ENCODE measurements at regions not wholly inside any gene's neighbourhood (a gene's known extent, or its start where the extent isn't known, plus 50 kb on each side); places are given as distances from the start of the nearest gene placed in this dataset.

GRCh38 chr5:158537366-158537765 is 562.4 kb downstream of the EBF1 start:
- Histone ChIP-seq H3K9ac (ENCODE audit: low read length) (no peak overlapping the region), H3K27ac (ENCODE audit: low read depth, low read length, poor library complexity, severe bottlenecking) (no peak overlapping the region)
- TF ChIP-seq EZH2 (IDR thresholded peaks at IDR 0.05; ENCODE audit: borderline replicate concordance, low read length), result no peak
- TF ChIP-seq CTCF (IDR thresholded peaks at IDR 0.05; ENCODE audit: low read length), result no peak

DNA sequence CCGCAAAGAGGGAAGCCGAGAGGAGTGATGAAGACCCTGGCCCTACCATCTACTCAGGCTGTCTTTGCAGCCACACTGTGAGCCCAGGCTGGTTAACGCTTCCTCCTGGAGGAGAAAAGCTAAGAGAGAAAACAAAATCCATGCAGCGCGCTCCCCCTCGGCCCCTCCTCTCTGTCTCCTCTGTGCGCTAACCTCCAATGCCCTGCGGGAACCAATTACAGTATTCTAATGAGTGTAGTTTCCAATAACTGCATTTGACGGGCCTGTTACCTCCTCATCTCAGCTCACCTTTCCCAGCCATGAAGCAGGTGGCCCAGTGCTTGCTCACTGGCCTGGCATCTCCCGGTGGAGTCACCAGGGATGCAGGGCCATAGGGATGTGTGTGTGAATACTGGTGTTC is 565.5 kb downstream of the EBF1 start:
- H3K79me2 ChIP-seq (ENCODE audit: insufficient read depth, low read length), result no peaks in the 10 kb centered on the region
- no peak overlapping the region for H2AFZ ChIP-seq (ENCODE audit: low read length)
- H3K27me3 ChIP-seq (ENCODE audit: insufficient read depth, low read length), result no peaks in the 10 kb centered on the region
- H3F3A ChIP-seq (ENCODE audit: insufficient read depth, low read length), result no peaks in the 10 kb centered on the region
- no peaks in the 10 kb centered on the region for H3K36me3 ChIP-seq (ENCODE audit: insufficient read depth, low read length)
- no peak overlapping the region for H3K27ac ChIP-seq (ENCODE audit: low read depth, low read length, poor library complexity, severe bottlenecking)
- no peak overlapping the region for H3K9ac ChIP-seq (ENCODE audit: low read length)
- peaks cover 3% of the 10 kb centered on the region for H3K4me1 ChIP-seq (ENCODE audit: insufficient read depth, low read length, severe bottlenecking)
- H3K4me2 ChIP-seq (ENCODE audit: low read length), result no peak overlapping the region
- H3K9me3 ChIP-seq (ENCODE audit: low read length), result no peaks in the 10 kb centered on the region
- TF ChIP-seq EZH2 (IDR thresholded peaks at IDR 0.05; ENCODE audit: borderline replicate concordance, low read length), result no peak
- no peak for TF ChIP-seq CTCF (IDR thresholded peaks at IDR 0.05; ENCODE audit: low read length)
- H3K9me2 ChIP-seq (ENCODE audit: low read depth, low read length), result no peaks in the 10 kb centered on the region
- H3K4me3 ChIP-seq (ENCODE audit: low read depth, low read length, poor library complexity, severe bottlenecking), result no peak overlapping the region
- no peaks in the 10 kb centered on the region for H4K20me1 ChIP-seq (ENCODE audit: insufficient read depth, low read length)

More at GRCh38 chr5:158537366-158537765, 562.4 kb downstream of the EBF1 start:
- Histone ChIP-seq H3K4me3 (ENCODE audit: low read depth, low read length, poor library complexity, severe bottlenecking) (no peak overlapping the region), H3K27me3 (ENCODE audit: insufficient read depth, low read length) (no peaks in the 10 kb centered on the region), H3K9me3 (ENCODE audit: low read length) (no peaks in the 10 kb centered on the region), H3F3A (ENCODE audit: insufficient read depth, low read length) (no peaks in the 10 kb centered on the region), H3K9me2 (ENCODE audit: low read depth, low read length) (no peaks in the 10 kb centered on the region), H2AFZ (ENCODE audit: low read length) (no peak overlapping the region), H3K4me2 (ENCODE audit: low read length) (no peak overlapping the region), H4K20me1 (ENCODE audit: insufficient read depth, low read length) (no peaks in the 10 kb centered on the region), H3K79me2 (ENCODE audit: insufficient read depth, low read length) (no peaks in the 10 kb centered on the region), H3K36me3 (ENCODE audit: insufficient read depth, low read length) (no peaks in the 10 kb centered on the region), H3K4me1 (ENCODE audit: insufficient read depth, low read length, severe bottlenecking) (peaks cover 10% of the 10 kb centered on the region)

- Histone ChIP-seq H3K79me2 (ENCODE audit: insufficient read depth, low read length) (no peaks in the 10 kb centered on the region), H4K20me1 (ENCODE audit: insufficient read depth, low read length) (no peaks in the 10 kb centered on the region), H3K4me1 (ENCODE audit: insufficient read depth, low read length, severe bottlenecking) (no peaks in the 10 kb centered on the region), H3K27me3 (ENCODE audit: insufficient read depth, low read length) (no peaks in the 10 kb centered on the region), H3K9ac (ENCODE audit: low read length) (no peak overlapping the region), H3K9me3 (ENCODE audit: low read length) (no peaks in the 10 kb centered on the region), H3F3A (ENCODE audit: insufficient read depth, low read length) (no peaks in the 10 kb centered on the region), H3K4me2 (ENCODE audit: low read length) (no peak overlapping the region), H3K4me3 (ENCODE audit: low read depth, low read length, poor library complexity, severe bottlenecking) (no peak overlapping the region), H3K27ac (ENCODE audit: low read depth, low read length, poor library complexity, severe bottlenecking) (no peak overlapping the region), H3K9me2 (ENCODE audit: low read depth, low read length) (no peaks in the 10 kb centered on the region), H3K36me3 (ENCODE audit: insufficient read depth, low read length) (no peaks in the 10 kb centered on the region), H2AFZ (ENCODE audit: low read length) (no peak overlapping the region)
- TF ChIP-seq CTCF (IDR thresholded peaks at IDR 0.05; ENCODE audit: low read length) (no peak), EZH2 (IDR thresholded peaks at IDR 0.05; ENCODE audit: borderline replicate concordance, low read length) (no peak)
Observed at GRCh38 chr5:158532739-158533138, 567.0 kb downstream of the EBF1 start.
